AG08395 (cell line): ENCODE measurements at regions not wholly inside any gene's neighbourhood (a gene's known extent, or its start where the extent isn't known, plus 50 kb on each side); places are given as distances from the start of the nearest gene placed in this dataset.

Experiments used
- DNase-seq: peaks from one replicate; pipeline ENCODE4 v3.0.0; 2012; ENCODE audit warnings: mixed read lengths, low spot score

- DNase-seq: peak; percentile 86
Observed at GRCh38 chr4:128483816-128484215, 196.2 kb upstream of the PGRMC2 start.

GRCh38 chr4:128483041-128483440 is 195.4 kb upstream of the PGRMC2 start:
- no peak for DNase-seq

- no peak for DNase-seq
Observed at GRCh38 chr4:128481752-128482480, 194.3 kb upstream of the PGRMC2 start.

GRCh38 chr4:128480945-128481344 is 193.3 kb upstream of the PGRMC2 start:
- DNase-seq: no peak

- DNase-seq: no peak
Observed at GRCh38 chr4:128477540-128477939, 189.9 kb upstream of the PGRMC2 start.

GRCh38 chr4:128475597-128475996 is 188.0 kb upstream of the PGRMC2 start:
- DNase-seq: no peak

- DNase-seq: no peak
Observed at GRCh38 chr4:128471576-128471975, 184.0 kb upstream of the PGRMC2 start.

GRCh38 chr4:128470492-128471053 is 183.0 kb upstream of the PGRMC2 start:
- no peak for DNase-seq

GRCh38 chr4:128468123-128468989 is 180.7 kb upstream of the PGRMC2 start:
- DNase-seq: peak; percentile 89

GRCh38 chr4:128465523-128465922 is 177.9 kb upstream of the PGRMC2 start:
- no peak for DNase-seq

GRCh38 chr4:128463006-128463405 is 175.4 kb upstream of the PGRMC2 start:
- DNase-seq: no peak

GRCh38 chr4:128462103-128462783 is 174.6 kb upstream of the PGRMC2 start:
- DNase-seq: no peak

GRCh38 chr4:128461291-128462102 is 173.9 kb upstream of the PGRMC2 start:
- DNase-seq: peak; percentile 69

- DNase-seq: no peak
Observed at GRCh38 chr4:128459547-128459946, 171.9 kb upstream of the PGRMC2 start.

- no peak for DNase-seq
Observed at GRCh38 chr4:128458816-128459215, 171.2 kb upstream of the PGRMC2 start.

GRCh38 chr4:128457726-128458125 is 170.1 kb upstream of the PGRMC2 start:
- no peak for DNase-seq

GRCh38 chr4:128456171-128456570 is 168.6 kb upstream of the PGRMC2 start:
- no peak for DNase-seq

- DNase-seq: no peak
Observed at GRCh38 chr4:128455480-128455879, 167.9 kb upstream of the PGRMC2 start.

GRCh38 chr4:128454881-128455280 is 167.3 kb upstream of the PGRMC2 start:
- no peak for DNase-seq

GRCh38 chr4:128454281-128454871 is 166.8 kb upstream of the PGRMC2 start:
- peak; percentile 95 for DNase-seq

- no peak for DNase-seq
Observed at GRCh38 chr4:128452415-128452814, 164.8 kb upstream of the PGRMC2 start.
